Keratinocyte (primary cell): ENCODE measurements at regions not wholly inside any gene's neighbourhood (a gene's known extent, or its start where the extent isn't known, plus 50 kb on each side); places are given as distances from the start of the nearest gene placed in this dataset.

Experiments used
- DNase-seq: peaks from one replicate; pipeline ENCODE4 v3.0.0-alpha.2; 2011; ENCODE audit warnings: low read depth, missing footprints, low spot score
- FAIRE-seq: peaks from 2 replicates; lab custom pipeline; 2011; peaks lifted over from hg19 to GRCh38; lab: Jason Lieb, UNC
- H2AFZ ChIP-seq: 2 replicates; pipeline ENCODE4 v1.6.0; 2012; ENCODE audit warnings: low read length, control low read depth, inconsistent platforms; ENCODE audit not compliant: control insufficient read depth
- H3K27ac ChIP-seq: 2 replicates; pipeline ENCODE4 v1.5.1; 2011; ENCODE audit warnings: low read length; ENCODE audit not compliant: control insufficient read depth, insufficient read depth
- H3K27me3 ChIP-seq: 3 replicates; pipeline ENCODE4 v1.6.0; 2011; ENCODE audit warnings: low read length; ENCODE audit not compliant: control insufficient read depth, insufficient read depth; ENCODE audit errors: extremely low read depth
- H3K36me3 ChIP-seq, 2 experiments: 2 replicates in 1 of 2; 3 replicates in 1 of 2; pipeline ENCODE4 v1.5.1; 2011; ENCODE audit warnings: low read length in 2 of 2, mild to moderate bottlenecking in 1 of 2; ENCODE audit not compliant: control insufficient read depth in 2 of 2, insufficient read depth in 2 of 2; ENCODE audit errors: extremely low read depth in 1 of 2
- H3K4me1 ChIP-seq: 3 replicates; pipeline ENCODE4 v1.5.1; 2011; ENCODE audit warnings: low read length; ENCODE audit not compliant: control insufficient read depth, insufficient read depth; ENCODE audit errors: extremely low read depth
- H3K4me2 ChIP-seq: 3 replicates; pipeline ENCODE4 v1.6.0; 2011; ENCODE audit warnings: low read depth, low read length; ENCODE audit not compliant: control insufficient read depth, insufficient read depth; ENCODE audit errors: extremely low read depth
- H3K4me3 ChIP-seq, 3 experiments: fragments of 200-600 bp in 1 of 3; sonication (generic) in 1 of 3; 2 replicates in 2 of 3; 3 replicates in 1 of 3; pipeline ENCODE4 v1.5.1; 2011 to 2016; ENCODE audit warnings: low read length in 3 of 3, mild to moderate bottlenecking in 3 of 3, control low read depth in 2 of 3, inconsistent platforms in 1 of 3, low read depth in 1 of 3, mixed read lengths in 1 of 3, mixed run types in 1 of 3, moderate library complexity in 1 of 3; ENCODE audit not compliant: control insufficient read depth in 2 of 3, insufficient read depth in 2 of 3; ENCODE audit errors: extremely low read depth in 1 of 3
- H3K79me2 ChIP-seq: 2 replicates; pipeline ENCODE4 v1.6.0; 2012; ENCODE audit warnings: low read length; ENCODE audit not compliant: control insufficient read depth, insufficient read depth
- H3K9ac ChIP-seq: 3 replicates; pipeline ENCODE4 v1.6.0; 2011; ENCODE audit warnings: low read length; ENCODE audit not compliant: control insufficient read depth, insufficient read depth; ENCODE audit errors: extremely low read depth
- H3K9me1 ChIP-seq: 3 replicates; pipeline ENCODE4 v1.6.0; 2011; ENCODE audit warnings: low read length; ENCODE audit not compliant: control insufficient read depth, insufficient read depth; ENCODE audit errors: extremely low read depth
- H3K9me3 ChIP-seq: 2 replicates; pipeline ENCODE4 v1.5.1; 2012; ENCODE audit warnings: low read depth, low read length; ENCODE audit not compliant: control insufficient read depth
- H4K20me1 ChIP-seq: 3 replicates; pipeline ENCODE4 v1.6.0; 2011; ENCODE audit warnings: low read length; ENCODE audit not compliant: control insufficient read depth, insufficient read depth; ENCODE audit errors: extremely low read depth
- CTCF ChIP-seq, 3 experiments: IDR thresholded peaks in 1 of 3; conservative IDR thresholded peaks in 1 of 3; optimal IDR thresholded peaks in 1 of 3; 2 replicates in 2 of 3; 3 replicates in 1 of 3; pipeline versions ENCODE3 to v1.5.1; 2011; ENCODE audit warnings: low read length in 3 of 3, mild to moderate bottlenecking in 3 of 3, moderate library complexity in 2 of 3, control low read depth in 1 of 3, inconsistent platforms in 1 of 3; ENCODE audit not compliant: insufficient read depth in 2 of 3; ENCODE audit errors: extremely low read depth in 1 of 3
- EZH2 ChIP-seq: IDR thresholded peaks from one replicate; pipeline ENCODE4 v1.6.1; 2012; ENCODE audit warnings: inconsistent platforms, mild to moderate bottlenecking, low read length, moderate library complexity
- dilution Hi-C: fragments of 300-500 bp; cut with MboI; formaldehyde crosslinking; loops from one replicate; pipeline ENCODE4 v1.7.0; 2020; ENCODE audit warnings: low sequenced_read_pairs; ENCODE audit not compliant: extremely low pct_ligation_motif_present

- no peaks in the 10 kb centered on the region for H3K27me3 ChIP-seq
- dilution Hi-C loops = no loop called here
- no peaks in the 10 kb centered on the region for H3K36me3 ChIP-seq
- no peak overlapping the region for H3K4me2 ChIP-seq
- H4K20me1 ChIP-seq = no peaks in the 10 kb centered on the region
- H3K4me1 ChIP-seq = no peaks in the 10 kb centered on the region
- DNase-seq (no peak), FAIRE-seq (no peak)
- H3K9ac ChIP-seq = no peak overlapping the region
- no peaks in the 10 kb centered on the region for H3K79me2 ChIP-seq
- no peaks in the 10 kb centered on the region for H3K9me3 ChIP-seq
- no peak overlapping the region for H3K27ac ChIP-seq
- H3K9me1 ChIP-seq = no peaks in the 10 kb centered on the region
- no peak for TF ChIP-seq CTCF (optimal IDR thresholded peaks at IDR 0.05 in 1 of 3, IDR thresholded peaks at IDR 0.05 in 1 of 3, conservative IDR thresholded peaks at IDR 0.05 in 1 of 3; ENCODE audit: extremely low read depth in 1 of 3, insufficient read depth in 2 of 3, low read length in 3 of 3)
- TF ChIP-seq EZH2 = no peak
- no peak overlapping the region for H2AFZ ChIP-seq
- no peak overlapping the region for H3K4me3 ChIP-seq
Measured at GRCh38 chr6:114611696-114612095, 268.9 kb upstream of the HS3ST5 start.

- H2AFZ ChIP-seq = no peak overlapping the region
- dilution Hi-C loops = no loop called here
- H3K27me3 ChIP-seq = no peaks in the 10 kb centered on the region
- FAIRE-seq = no peak
- no peak overlapping the region for H3K27ac ChIP-seq
- H3K4me3 ChIP-seq = no peak overlapping the region
- no peak for DNase-seq
- TF ChIP-seq EZH2 = no peak
- no peak for TF ChIP-seq CTCF (optimal IDR thresholded peaks at IDR 0.05 in 1 of 3, IDR thresholded peaks at IDR 0.05 in 1 of 3, conservative IDR thresholded peaks at IDR 0.05 in 1 of 3; ENCODE audit: extremely low read depth in 1 of 3, insufficient read depth in 2 of 3, low read length in 3 of 3)
- H3K4me2 ChIP-seq = no peak overlapping the region
- H3K4me1 ChIP-seq = no peaks in the 10 kb centered on the region
- H4K20me1 ChIP-seq = no peaks in the 10 kb centered on the region
- no peaks in the 10 kb centered on the region for H3K9me3 ChIP-seq
- H3K9ac ChIP-seq = no peak overlapping the region
- H3K36me3 ChIP-seq = no peaks in the 10 kb centered on the region
- no peaks in the 10 kb centered on the region for H3K79me2 ChIP-seq
- no peaks in the 10 kb centered on the region for H3K9me1 ChIP-seq
Measured at GRCh38 chr6:114608091-114608490, 265.3 kb upstream of the HS3ST5 start.
